Testis (tissue), 2 donors: ENCODE measurements at regions not wholly inside any gene's neighbourhood (a gene's known extent, or its start where the extent isn't known, plus 50 kb on each side); places are given as distances from the start of the nearest gene placed in this dataset.

Experiments
- CTCF ChIP-seq, 3 experiments: fragments of 450-650 bp in 2 of 3; fragments of 200-600 bp in 1 of 3; sonication (generic) in 1 of 3; IDR thresholded peaks; one replicate each; pipeline ENCODE4 v1.5.1; 2016 to 2019; ENCODE audit warnings: antibody characterized with exemption in 3 of 3, mild to moderate bottlenecking in 2 of 3, moderate library complexity in 1 of 3
- POLR2A ChIP-seq: fragments of 450-650 bp; IDR thresholded peaks from one replicate; pipeline ENCODE4 v1.6.1; 2017; ENCODE audit warnings: antibody characterized with exemption, mild to moderate bottlenecking, moderate library complexity

GRCh38 chr5:4762316-4762715, 377.8 kb upstream of the ADAMTS16 start:
- TF ChIP-seq CTCF (IDR thresholded peaks at IDR 0.05): no peak
- no peak for TF ChIP-seq POLR2A
